NCI-H1092 treated with DMSO at 0.1 percent for 48 hours (cell line): ENCODE measurements at regions not wholly inside any gene's neighbourhood (a gene's known extent, or its start where the extent isn't known, plus 50 kb on each side); places are given as distances from the start of the nearest gene placed in this dataset.
"Not testable (repeated sequence)": the region's sequence is repeated elsewhere in the genome, so short reads cannot be mapped to it uniquely, and the experiment has no call there.

Experiments used
- DNase-seq: peaks from one replicate; lab custom pipeline; 2025; lab: John Stamatoyannopoulos, UW

DNA sequence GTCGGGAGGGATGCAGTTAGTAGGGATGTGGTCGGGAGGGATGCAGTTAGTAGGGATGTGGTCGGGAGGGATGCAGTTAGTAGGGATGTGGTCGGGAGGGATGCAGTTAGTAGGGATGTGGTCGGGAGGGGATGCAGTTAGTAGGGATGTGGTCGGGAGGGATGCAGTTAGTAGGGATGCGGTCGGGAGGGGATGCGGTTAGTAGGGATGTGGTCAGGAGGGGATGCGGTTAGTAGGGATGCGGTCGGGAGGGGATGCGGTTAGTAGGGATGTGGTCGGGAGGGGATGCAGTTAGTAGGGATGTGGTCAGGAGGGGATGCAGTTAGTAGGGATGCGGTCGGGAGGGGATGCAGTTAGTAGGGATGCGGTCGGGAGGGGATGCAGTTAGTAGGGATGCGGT lies 96.2 kb downstream of the BDH1 start:
- not testable (repeated sequence) for DNase-seq

DNA sequence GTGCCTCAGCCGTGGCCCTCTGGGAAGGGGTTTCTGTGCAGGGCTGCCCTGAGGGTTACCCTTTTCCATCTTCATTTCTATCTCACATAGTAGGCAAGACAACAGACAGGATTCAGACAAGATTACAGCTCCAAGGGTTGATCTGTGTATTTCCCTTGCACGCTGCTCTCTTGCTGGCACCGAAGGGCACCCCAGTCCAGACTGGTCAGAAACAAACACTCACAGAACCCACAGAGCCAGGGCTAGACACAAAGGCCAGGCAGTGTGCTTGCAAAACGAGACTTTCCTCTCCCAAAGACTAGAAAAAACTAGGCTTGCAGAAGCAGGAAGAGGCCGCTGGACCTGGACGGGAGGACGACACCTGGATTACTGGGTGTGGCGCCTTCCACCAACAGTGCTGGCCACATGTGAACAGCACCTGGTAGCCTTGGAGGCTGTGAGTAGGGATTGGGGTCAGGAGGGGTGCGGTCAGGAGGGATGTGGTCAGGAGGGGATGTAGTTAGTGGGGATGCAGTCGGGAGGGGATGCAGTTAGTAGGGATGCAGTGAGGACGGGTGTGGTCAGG lies 96.8 kb downstream of the BDH1 start:
- no peak for DNase-seq

DNA sequence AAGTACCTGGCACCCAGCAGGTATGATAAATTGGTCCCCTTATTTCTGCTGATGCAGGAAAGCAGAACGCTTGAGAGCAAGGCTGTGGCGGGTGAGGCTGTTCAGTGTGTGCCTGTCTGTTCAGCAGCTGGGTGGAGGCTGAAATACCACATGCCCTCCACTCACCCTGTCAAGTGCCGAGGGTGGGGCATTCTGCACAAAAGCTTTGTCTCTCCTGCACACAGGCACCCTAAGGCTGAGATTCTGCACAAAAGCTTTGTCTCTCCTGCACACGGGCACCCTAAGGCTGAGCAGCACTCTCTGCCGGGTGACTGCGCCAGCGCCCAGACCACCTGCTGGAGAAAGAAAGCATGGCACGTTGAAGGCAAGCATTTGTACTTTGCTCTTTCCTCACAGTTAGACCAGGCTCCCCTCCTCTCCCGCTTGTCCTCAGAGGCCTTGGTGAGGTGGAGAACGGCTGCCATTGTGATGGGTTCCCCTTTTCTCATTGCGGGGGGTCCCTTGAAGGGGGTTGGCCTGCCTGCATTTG lies 97.5 kb downstream of the BDH1 start:
- no peak for DNase-seq

DNA sequence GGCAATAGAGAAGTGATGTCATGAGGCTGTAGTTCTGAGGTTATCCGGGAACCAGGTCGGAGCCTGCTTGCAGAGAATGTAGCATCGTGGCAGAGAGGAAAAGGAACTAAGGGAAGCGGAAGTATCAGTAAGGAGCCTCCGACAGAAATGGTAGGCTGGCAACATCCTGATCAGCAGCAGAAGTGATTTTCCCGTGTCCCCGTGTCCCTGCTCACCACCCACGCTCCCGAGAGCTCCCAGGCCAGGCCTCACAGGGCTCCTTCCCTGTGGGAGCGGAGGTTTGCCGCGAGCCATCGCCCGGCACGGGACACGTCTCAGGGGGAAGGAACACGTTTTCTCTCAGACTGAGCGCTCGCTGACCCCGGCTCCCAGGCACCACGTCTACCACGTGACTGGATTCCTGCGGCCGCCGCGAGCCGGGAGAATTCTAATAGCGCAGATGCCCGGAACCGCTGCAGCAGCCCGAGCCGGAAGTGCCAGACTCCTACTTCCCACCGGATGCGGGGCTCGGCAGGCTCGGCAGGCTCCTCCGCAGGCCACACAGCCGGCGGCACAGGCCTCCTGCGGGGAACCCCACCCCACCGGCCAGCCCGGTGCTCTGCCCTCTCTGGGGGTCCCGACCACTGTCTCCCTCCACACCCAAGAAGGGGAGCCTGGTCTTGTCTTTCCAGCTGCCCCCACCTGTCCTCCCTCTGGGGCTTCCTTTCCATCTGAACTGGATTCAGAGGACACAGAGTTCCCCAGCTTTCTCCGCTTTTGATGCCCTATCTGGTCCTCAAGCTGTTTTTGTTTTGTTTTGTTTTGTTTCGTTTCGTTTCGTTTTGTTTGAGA lies 99.3 kb downstream of the BDH1 start:
- DNase-seq = no peak

DNA sequence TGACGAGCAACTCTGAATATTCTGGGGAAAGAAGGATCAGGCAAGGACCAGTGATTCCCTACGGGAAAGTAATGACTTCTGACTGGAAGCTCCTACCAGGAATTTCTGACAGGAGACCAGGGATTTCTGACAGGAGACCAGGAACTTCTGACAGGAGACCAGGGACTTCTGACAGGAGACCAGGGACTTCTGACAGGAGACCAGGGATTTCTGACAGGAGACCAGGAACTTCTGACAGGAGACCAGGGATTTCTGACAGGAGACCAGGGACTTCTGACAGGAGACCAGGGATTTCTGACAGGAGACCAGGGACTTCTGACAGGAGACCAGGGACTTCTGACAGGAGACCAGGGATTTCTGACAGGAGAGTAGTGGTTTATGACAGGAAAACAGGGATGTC lies 100.9 kb downstream of the BDH1 start:
- DNase-seq = not testable (repeated sequence)

- DNase-seq = no peak
Observed at GRCh38 chr3:197454014-197454413, 101.8 kb downstream of the BDH1 start.

DNA sequence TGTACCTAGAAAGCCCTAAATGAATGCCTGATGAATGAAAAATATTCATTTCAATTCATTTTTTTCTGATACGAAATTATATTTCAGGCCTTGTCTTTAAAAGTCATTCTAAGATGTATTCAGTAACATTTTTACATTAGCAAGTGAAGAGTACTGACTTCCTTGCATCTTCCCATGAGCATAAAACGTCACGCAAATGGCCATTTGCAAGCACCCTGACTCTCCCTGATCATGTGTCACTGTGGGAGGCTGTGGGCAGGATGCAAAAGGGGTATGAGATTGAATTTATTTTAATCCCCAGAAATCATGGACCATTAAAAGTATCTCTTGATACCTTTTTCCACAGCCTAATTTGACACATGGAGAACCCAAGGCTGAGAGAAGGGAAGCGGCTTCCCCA lies 105.0 kb downstream of the BDH1 start:
- no peak for DNase-seq

GRCh38 chr3:197450308-197450707 lies 105.5 kb downstream of the BDH1 start:
- DNase-seq = no peak

GRCh38 chr3:197449181-197449580 lies 106.6 kb downstream of the BDH1 start:
- DNase-seq = not testable (repeated sequence)

DNA sequence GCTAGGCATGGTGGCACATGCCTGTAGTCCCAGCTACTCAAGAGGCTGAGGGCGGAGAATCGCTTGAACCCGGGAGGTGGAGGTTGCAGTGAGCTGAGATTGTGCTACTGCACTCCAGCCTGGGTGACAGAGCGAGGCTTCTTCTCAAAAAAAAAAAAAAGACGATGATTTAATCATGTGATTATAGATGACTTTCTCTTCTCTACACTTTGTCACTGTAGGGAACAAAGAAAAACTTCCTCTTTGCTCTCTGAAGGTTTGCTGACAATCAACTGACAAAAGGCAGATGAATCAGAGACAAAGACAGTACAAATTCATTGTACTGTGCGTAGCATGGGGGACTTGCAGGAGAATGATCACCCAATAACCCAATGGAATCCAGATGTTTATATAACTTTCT lies 108.0 kb downstream of the BDH1 start:
- not testable (repeated sequence) for DNase-seq

DNA sequence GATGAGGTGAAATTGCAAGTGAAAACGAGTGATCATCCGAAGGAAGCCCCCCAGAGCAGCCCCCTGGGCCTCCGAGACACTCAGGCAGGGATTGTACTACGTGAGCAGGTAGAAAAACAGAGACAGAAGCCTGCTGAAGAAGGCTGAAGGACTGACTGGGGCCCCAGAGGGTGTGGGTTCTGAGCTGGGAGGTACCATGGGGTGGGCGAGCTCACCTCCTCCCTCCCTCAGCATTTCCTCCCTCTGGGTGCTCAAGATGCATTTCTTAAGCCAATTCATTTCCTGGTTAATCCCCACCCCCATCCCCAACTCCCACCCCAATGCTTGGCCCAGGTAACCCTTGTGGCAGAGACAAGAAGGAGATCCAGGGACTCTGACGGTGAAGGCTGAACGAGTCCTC lies 108.7 kb downstream of the BDH1 start:
- DNase-seq = no peak

DNA sequence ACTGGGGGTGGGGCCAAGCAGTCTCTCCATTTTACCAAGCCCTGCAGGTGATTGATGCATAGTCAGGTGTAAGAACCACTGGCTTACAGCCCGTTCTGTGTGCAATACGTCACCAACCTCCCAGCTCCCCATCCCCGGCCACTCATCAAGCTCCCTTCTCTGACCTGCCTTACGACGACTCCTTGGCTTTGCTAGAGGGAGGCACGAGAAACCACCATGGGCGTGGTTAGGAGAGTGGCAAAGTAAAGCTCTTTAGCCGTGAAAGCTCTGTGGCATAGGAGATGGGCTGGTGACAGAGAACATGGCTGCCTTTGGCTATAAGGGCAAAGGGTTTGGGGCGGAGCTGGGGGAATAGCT lies 109.1 kb downstream of the BDH1 start:
- DNase-seq = no peak

DNA sequence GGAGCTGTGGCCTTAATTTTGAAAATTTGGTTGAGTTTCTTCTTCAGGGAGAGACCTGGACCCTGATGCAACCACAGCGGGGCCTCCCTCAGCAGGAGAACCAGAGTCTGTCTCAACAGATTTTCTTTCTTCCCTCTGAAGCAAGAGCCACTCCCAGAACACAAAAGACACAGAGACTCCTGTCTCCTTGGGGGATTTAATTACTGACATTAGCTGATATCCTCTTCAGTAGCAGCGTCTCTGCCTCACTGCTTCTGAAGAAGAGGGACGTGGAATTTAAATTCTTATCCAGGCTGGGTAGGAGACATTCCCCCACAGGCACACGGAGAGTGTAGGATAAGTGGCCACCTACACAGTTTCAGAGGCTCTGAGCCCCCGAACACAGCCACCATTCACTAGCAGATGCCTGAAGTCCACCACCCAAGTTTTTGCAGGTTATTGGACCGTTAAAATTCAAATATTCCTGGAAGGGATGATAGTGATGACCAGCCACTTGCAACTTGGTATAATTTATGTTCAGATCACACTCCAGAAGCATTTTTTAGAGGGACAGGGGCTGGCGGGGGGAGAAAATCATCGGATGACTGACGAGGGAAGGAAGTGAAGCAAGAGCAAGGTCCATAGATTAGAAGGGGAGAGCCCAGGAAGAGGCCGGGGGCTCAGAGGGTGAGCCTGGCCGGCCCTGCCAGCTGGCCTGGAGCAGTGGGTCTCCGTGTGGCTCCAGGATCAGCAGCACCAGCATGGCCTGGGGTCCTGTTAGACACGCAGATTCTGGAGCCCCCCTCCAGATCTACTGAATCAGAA lies 109.7 kb downstream of the BDH1 start:
- DNase-seq = no peak

DNA sequence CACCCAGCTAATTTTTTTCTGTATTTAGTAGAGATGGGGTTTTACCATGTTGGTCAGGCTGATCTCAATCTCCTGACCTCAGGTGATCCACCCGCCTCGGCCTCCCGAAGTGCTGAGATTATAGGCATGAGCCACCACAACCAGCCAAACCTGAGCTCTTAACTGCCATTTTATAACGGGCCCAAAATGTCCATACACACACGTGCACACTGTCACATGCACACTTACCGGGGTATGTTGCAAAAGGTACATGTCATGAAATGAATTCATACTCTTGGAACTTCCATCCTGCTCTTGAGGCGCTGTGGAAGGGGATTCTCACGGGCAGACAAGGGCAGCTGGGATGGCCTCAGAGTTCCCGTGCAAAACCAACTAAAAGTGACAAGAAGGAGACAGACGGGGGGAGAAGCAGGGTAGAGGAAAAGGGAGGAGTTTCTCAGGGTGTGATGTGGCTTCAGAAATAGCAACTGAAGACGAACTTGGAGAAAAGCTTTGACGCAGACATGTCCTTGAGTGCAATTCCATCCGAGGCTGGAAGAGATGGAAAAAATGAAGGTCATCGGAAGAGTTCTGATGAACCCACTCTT lies 110.9 kb downstream of the BDH1 start:
- DNase-seq = no peak

DNA sequence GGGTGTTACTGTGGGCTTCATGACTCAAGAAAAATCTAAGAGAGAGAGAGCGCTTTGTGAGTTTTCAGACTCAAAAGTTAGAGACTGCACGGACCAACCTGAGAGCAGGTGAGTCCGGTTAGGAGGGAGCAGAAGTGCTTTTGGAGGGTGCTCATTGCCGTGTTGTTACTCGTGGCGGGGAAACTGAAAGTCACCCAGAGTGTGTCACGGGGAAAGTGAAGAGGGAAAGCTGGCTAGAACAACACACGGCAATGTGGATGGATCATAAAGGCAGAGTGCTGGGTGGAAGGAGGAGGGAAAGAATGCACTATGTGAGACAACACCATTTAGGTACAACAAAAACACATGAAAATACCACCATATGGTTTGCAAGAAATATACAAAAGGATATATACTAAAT lies 112.3 kb downstream of the BDH1 start:
- no peak for DNase-seq

DNA sequence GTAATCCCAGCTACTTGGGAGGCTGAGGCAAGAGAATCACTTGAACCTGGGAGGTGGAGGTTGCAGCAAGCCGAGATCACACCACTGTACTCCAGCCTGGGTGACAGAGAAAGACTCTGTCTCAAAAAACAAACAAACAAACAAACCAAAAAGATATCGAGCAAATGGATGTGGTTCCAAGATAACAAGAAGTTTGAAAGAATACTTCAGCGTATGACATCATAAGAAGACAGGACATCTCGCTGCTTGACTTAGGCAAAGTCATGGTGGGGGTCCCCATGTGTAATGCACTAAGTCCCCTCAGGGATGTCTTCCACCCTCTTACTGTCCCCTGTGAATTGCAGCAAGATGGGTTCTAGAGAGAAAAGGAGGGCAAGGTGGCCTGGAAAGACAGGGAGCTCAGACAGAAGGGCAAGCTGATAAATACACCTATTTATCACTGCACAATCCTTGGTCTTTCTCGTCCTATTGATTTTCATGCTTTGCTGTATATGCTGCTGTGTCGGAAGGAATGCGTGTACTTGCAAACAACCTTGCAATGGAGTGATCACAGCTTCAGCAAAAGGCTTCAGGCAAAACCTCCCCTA lies 115.0 kb downstream of the BDH1 start:
- no peak for DNase-seq

- DNase-seq = no peak
Observed at GRCh38 chr3:197438906-197439305, 116.9 kb downstream of the BDH1 start.

DNA sequence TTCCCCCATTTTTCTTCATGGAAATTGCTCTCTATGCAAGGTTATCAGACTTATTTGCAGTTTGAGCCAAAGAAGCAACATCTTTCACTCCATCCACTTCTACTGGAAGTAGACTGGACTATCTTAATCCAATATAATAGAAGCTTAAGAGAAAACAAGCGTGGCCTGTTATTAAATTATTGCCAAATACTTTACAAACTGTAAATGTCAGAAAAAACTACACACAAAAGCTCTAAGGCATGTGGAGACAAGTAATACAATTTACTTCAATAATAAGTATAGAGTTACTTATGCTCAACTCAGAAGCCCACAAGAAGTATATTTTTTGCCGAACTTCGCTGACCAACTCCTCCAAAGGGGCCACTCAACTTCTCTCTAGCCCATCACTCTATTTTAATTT lies 120.3 kb downstream of the BDH1 start:
- no peak for DNase-seq

GRCh38 chr3:197434830-197435229 lies 120.9 kb downstream of the BDH1 start:
- no peak for DNase-seq

DNA sequence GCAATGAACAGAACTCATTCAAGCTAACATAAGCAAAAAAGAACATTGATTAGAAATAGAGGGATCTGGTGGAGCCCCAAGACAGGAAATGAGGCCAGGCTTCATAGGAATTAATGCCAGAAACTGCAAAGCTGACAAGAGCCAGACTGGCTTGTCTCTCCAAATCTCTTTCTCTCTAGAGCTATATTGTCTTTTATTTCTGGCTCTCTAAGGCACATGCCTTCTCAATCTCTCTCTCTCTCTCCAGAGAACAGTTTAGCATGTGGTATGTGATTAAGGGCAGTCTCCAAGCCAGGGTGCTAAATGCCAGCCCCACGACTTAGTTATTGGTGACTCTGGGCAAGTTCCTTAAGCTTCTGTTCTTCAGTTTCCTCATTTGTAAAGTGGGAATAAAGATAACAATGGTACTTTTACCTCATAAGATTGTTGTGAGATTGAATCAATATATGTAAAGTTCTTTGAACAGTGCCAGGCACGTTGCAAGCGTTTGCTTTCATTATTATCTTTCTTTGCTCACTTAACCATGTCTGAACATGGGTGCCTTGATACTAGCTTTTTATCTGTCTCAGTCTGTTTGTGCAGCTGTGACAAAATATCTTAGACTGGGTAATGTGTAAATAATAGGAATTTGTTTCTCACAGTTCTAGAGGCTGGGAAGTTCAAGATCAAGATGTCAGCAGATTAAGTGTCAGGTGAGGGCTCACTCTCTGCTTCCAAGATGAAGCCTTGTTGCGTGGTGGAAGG lies 123.2 kb downstream of the BDH1 start:
- DNase-seq = no peak

- DNase-seq = no peak
Observed at GRCh38 chr3:197431346-197431910, 124.3 kb downstream of the BDH1 start.
